ENCODE measurements at regions not wholly inside any gene's neighbourhood (a gene's known extent, or its start where the extent isn't known, plus 50 kb on each side); places are given as distances from the start of the nearest gene placed in this dataset.
A peak's percentile ranks its signal among the peaks of the same experiment; 100 is the strongest.

- no peak for DNase-seq (ENCODE audit: low spot score)
- no peak overlapping the region for H2AFZ ChIP-seq
- H3K27ac ChIP-seq = no peak overlapping the region
- no peaks in the 10 kb centered on the region for H3K79me2 ChIP-seq
- WGBS (ENCODE audit: low lambda C conversion rate, missing lambda C conversion rate) = 73% methylated on average over 4 of the region's 4 CpGs
- no peaks in the 10 kb centered on the region for H3K9me2 ChIP-seq (replicated peaks; ENCODE audit: insufficient read depth)
- H3K9me3 ChIP-seq (ENCODE audit: low read depth) = peaks cover 7% of the 10 kb centered on the region
- no peaks in the 10 kb centered on the region for H3K27me3 ChIP-seq
- H4K20me1 ChIP-seq (ENCODE audit: insufficient read depth, poor library complexity, severe bottlenecking) = no peaks in the 10 kb centered on the region
- no peak overlapping the region for H3K4me3 ChIP-seq
- no peaks in the 10 kb centered on the region for H3K36me3 ChIP-seq (replicated peaks; ENCODE audit: insufficient read depth, low read depth)
- no peak overlapping the region for H3K4me2 ChIP-seq
- TF ChIP-seq CTCF (IDR thresholded peaks at IDR 0.05; ENCODE audit: poor library complexity) (peak; percentile 13), EZH2 (IDR thresholded peaks at IDR 0.05; ENCODE audit: borderline replicate concordance) (no peak), EZH2phosphoT487 (IDR thresholded peaks at IDR 0.05; ENCODE audit: low read depth, severe bottlenecking, unreplicated experiment) (no peak)
- H3K4me1 ChIP-seq (ENCODE audit: insufficient read depth) = no peaks in the 10 kb centered on the region
Measured at GRCh38 chr7:41599760-41600159, 103.1 kb downstream of the INHBA start.

DNA sequence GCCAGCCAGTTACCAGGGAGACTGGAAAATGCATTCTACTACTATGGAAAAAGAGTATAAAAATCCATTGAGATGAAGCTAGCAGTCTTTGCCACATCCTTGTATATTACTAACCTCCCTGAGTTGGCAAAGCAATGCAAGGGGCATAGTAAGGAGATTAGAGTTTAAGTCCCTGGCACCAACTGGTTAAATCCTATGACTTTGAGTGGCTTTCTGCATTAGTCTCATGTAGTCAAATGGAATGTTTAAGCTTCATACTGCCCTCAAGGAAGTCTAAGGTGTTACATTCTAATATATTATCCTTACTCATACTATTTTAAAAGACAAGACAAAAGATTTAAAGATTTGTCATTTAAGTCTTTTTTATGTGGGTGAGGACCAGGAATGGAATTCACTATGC, 110.1 kb downstream of the INHBA start:
- H3K79me2 ChIP-seq = no peaks in the 10 kb centered on the region
- no peaks in the 10 kb centered on the region for H3K4me1 ChIP-seq (ENCODE audit: insufficient read depth)
- TF ChIP-seq CTCF (IDR thresholded peaks at IDR 0.05; ENCODE audit: poor library complexity) = no peak
- no peak for TF ChIP-seq EZH2 (IDR thresholded peaks at IDR 0.05; ENCODE audit: borderline replicate concordance)
- no peak for TF ChIP-seq EZH2phosphoT487 (IDR thresholded peaks at IDR 0.05; ENCODE audit: low read depth, severe bottlenecking, unreplicated experiment)
- H3K4me3 ChIP-seq = no peak overlapping the region
- DNase-seq (ENCODE audit: low spot score) = no peak
- no peaks in the 10 kb centered on the region for H3K36me3 ChIP-seq (replicated peaks; ENCODE audit: insufficient read depth, low read depth)
- H3K4me2 ChIP-seq = no peak overlapping the region
- no peaks in the 10 kb centered on the region for H4K20me1 ChIP-seq (ENCODE audit: insufficient read depth, poor library complexity, severe bottlenecking)
- H3K9me3 ChIP-seq (ENCODE audit: low read depth) = peaks cover 7% of the 10 kb centered on the region
- H2AFZ ChIP-seq = no peak overlapping the region
- no peak overlapping the region for H3K27ac ChIP-seq
- H3K9me2 ChIP-seq (replicated peaks; ENCODE audit: insufficient read depth) = no peaks in the 10 kb centered on the region
- H3K27me3 ChIP-seq = no peaks in the 10 kb centered on the region

- Histone ChIP-seq H3K27me3 (no peaks in the 10 kb centered on the region), H3K79me2 (no peaks in the 10 kb centered on the region), H3K9me2 (replicated peaks; ENCODE audit: insufficient read depth) (no peaks in the 10 kb centered on the region), H3K4me3 (no peak overlapping the region), H3K36me3 (replicated peaks; ENCODE audit: insufficient read depth, low read depth) (no peaks in the 10 kb centered on the region), H3K27ac (no peak overlapping the region), H3K9me3 (ENCODE audit: low read depth) (peaks cover 7% of the 10 kb centered on the region), H2AFZ (no peak overlapping the region), H3K4me2 (no peak overlapping the region), H3K4me1 (ENCODE audit: insufficient read depth) (no peaks in the 10 kb centered on the region), H4K20me1 (ENCODE audit: insufficient read depth, poor library complexity, severe bottlenecking) (no peaks in the 10 kb centered on the region)
- WGBS (ENCODE audit: low lambda C conversion rate, missing lambda C conversion rate) = 100% methylated on average over 1 of the region's 1 CpG
- no peak for DNase-seq (ENCODE audit: low spot score)
- TF ChIP-seq EZH2 (IDR thresholded peaks at IDR 0.05; ENCODE audit: borderline replicate concordance) (no peak), CTCF (IDR thresholded peaks at IDR 0.05; ENCODE audit: poor library complexity) (no peak), EZH2phosphoT487 (IDR thresholded peaks at IDR 0.05; ENCODE audit: low read depth, severe bottlenecking, unreplicated experiment) (no peak)
Measured at GRCh38 chr7:41592236-41592635, 110.7 kb downstream of the INHBA start.

- H3K4me1 ChIP-seq (ENCODE audit: insufficient read depth) = no peaks in the 10 kb centered on the region
- TF ChIP-seq EZH2phosphoT487 (IDR thresholded peaks at IDR 0.05; ENCODE audit: low read depth, severe bottlenecking, unreplicated experiment) (no peak), EZH2 (IDR thresholded peaks at IDR 0.05; ENCODE audit: borderline replicate concordance) (no peak), CTCF (IDR thresholded peaks at IDR 0.05; ENCODE audit: poor library complexity) (no peak)
- no peaks in the 10 kb centered on the region for H3K79me2 ChIP-seq
- no peaks in the 10 kb centered on the region for H3K9me3 ChIP-seq (ENCODE audit: low read depth)
- no peaks in the 10 kb centered on the region for H3K36me3 ChIP-seq (replicated peaks; ENCODE audit: insufficient read depth, low read depth)
- no peaks in the 10 kb centered on the region for H3K9me2 ChIP-seq (replicated peaks; ENCODE audit: insufficient read depth)
- no peak for DNase-seq (ENCODE audit: low spot score)
- no peak overlapping the region for H2AFZ ChIP-seq
- H3K27ac ChIP-seq = no peak overlapping the region
- WGBS (ENCODE audit: low lambda C conversion rate, missing lambda C conversion rate) = 83% methylated on average over 1 of the region's 1 CpG
- H4K20me1 ChIP-seq (ENCODE audit: insufficient read depth, poor library complexity, severe bottlenecking) = no peaks in the 10 kb centered on the region
- H3K27me3 ChIP-seq = no peaks in the 10 kb centered on the region
- no peak overlapping the region for H3K4me2 ChIP-seq
- H3K4me3 ChIP-seq = no peak overlapping the region
Measured at GRCh38 chr7:41590986-41591385, 111.9 kb downstream of the INHBA start.
